Testis (tissue), 2 donors: ENCODE measurements at regions not wholly inside any gene's neighbourhood (a gene's known extent, or its start where the extent isn't known, plus 50 kb on each side); places are given as distances from the start of the nearest gene placed in this dataset.

Source experiments
- POLR2A ChIP-seq: fragments of 450-650 bp; IDR thresholded peaks from one replicate; pipeline ENCODE4 v1.6.1; 2017; ENCODE audit warnings: antibody characterized with exemption, mild to moderate bottlenecking, moderate library complexity
- TF ChIP-seq, protein P1 (sequence below), 3 experiments: fragments of 450-650 bp in 2 of 3; fragments of 200-600 bp in 1 of 3; sonication (generic) in 1 of 3; IDR thresholded peaks; one replicate each; pipeline ENCODE4 v1.5.1; 2016 to 2019; ENCODE audit warnings: antibody characterized with exemption in 3 of 3, mild to moderate bottlenecking in 2 of 3, moderate library complexity in 1 of 3

DNA sequence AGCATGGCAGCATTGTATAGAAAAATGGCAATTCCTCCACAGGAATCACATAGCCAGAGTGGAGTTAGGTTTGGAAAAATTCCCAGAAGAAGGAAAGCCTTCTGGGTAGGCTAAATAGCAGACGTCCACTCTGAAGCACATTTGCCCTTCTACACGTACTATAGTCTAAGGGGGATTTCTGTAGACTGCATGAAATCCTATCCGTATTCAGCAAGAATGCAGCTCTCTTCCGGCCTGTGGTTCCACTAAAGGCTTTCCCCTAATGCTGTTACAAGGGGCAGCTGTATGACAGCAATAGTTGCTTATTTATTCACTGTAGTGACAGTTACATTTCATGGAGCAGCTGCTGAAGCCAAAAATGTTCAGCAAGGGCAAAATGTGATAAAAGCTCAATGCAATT, 263.6 kb downstream of the RWDD3 start:
- no peak for TF ChIP-seq POLR2A
- TF ChIP-seq, protein P1, sequence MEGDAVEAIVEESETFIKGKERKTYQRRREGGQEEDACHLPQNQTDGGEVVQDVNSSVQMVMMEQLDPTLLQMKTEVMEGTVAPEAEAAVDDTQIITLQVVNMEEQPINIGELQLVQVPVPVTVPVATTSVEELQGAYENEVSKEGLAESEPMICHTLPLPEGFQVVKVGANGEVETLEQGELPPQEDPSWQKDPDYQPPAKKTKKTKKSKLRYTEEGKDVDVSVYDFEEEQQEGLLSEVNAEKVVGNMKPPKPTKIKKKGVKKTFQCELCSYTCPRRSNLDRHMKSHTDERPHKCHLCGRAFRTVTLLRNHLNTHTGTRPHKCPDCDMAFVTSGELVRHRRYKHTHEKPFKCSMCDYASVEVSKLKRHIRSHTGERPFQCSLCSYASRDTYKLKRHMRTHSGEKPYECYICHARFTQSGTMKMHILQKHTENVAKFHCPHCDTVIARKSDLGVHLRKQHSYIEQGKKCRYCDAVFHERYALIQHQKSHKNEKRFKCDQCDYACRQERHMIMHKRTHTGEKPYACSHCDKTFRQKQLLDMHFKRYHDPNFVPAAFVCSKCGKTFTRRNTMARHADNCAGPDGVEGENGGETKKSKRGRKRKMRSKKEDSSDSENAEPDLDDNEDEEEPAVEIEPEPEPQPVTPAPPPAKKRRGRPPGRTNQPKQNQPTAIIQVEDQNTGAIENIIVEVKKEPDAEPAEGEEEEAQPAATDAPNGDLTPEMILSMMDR (IDR thresholded peaks at IDR 0.05), result no peak
